ENCODE measurements at regions not wholly inside any gene's neighbourhood (a gene's known extent, or its start where the extent isn't known, plus 50 kb on each side); places are given as distances from the start of the nearest gene placed in this dataset.
A peak's percentile ranks its signal among the peaks of the same experiment; 100 is the strongest.

GRCh38 chr3:10560060-10560861 lies 54.9 kb upstream of the ATP2B2 start:
- H3K27me3 Mint-ChIP-seq (ENCODE audit: unreplicated experiment), result peaks cover 29% of the 10 kb centered on the region
- no peaks in the 10 kb centered on the region for H3K9me3 Mint-ChIP-seq (ENCODE audit: unreplicated experiment)
- H3K4me3 Mint-ChIP-seq (ENCODE audit: unreplicated experiment), result no peak overlapping the region
- no peak overlapping the region for H3K27ac Mint-ChIP-seq (ENCODE audit: unreplicated experiment)
- peaks cover 5% of the 10 kb centered on the region for H3K4me1 Mint-ChIP-seq (ENCODE audit: unreplicated experiment)
- no peaks in the 10 kb centered on the region for H3K36me3 Mint-ChIP-seq (ENCODE audit: unreplicated experiment)
- DNase-seq (ENCODE audit: extremely low spot score, unreplicated experiment), result peak; percentile 63
- TF ChIP-seq CTCF (IDR thresholded peaks at IDR 0.05), result no peak

- Mint-ChIP-seq H3K9me3 (ENCODE audit: unreplicated experiment) (no peaks in the 10 kb centered on the region), H3K27me3 (ENCODE audit: unreplicated experiment) (peaks cover 33% of the 10 kb centered on the region), H3K27ac (ENCODE audit: unreplicated experiment) (no peak overlapping the region), H3K36me3 (ENCODE audit: unreplicated experiment) (no peaks in the 10 kb centered on the region), H3K4me3 (ENCODE audit: unreplicated experiment) (no peak overlapping the region), H3K4me1 (ENCODE audit: unreplicated experiment) (peaks cover 5% of the 10 kb centered on the region)
- TF ChIP-seq CTCF (IDR thresholded peaks at IDR 0.05), result no peak
- DNase-seq (ENCODE audit: extremely low spot score, unreplicated experiment), result no peak
Observed at GRCh38 chr3:10561162-10561945, 56.0 kb upstream of the ATP2B2 start.

GRCh38 chr3:10561946-10562560 lies 56.7 kb upstream of the ATP2B2 start:
- no peaks in the 10 kb centered on the region for H3K9me3 Mint-ChIP-seq (ENCODE audit: unreplicated experiment)
- no peaks in the 10 kb centered on the region for H3K36me3 Mint-ChIP-seq (ENCODE audit: unreplicated experiment)
- no peak for DNase-seq (ENCODE audit: extremely low spot score, unreplicated experiment)
- H3K4me1 Mint-ChIP-seq (ENCODE audit: unreplicated experiment), result peaks cover 5% of the 10 kb centered on the region
- TF ChIP-seq CTCF (IDR thresholded peaks at IDR 0.05), result no peak
- H3K4me3 Mint-ChIP-seq (ENCODE audit: unreplicated experiment), result no peak overlapping the region
- H3K27ac Mint-ChIP-seq (ENCODE audit: unreplicated experiment), result no peak overlapping the region
- H3K27me3 Mint-ChIP-seq (ENCODE audit: unreplicated experiment), result peaks cover 35% of the 10 kb centered on the region

- no peak for TF ChIP-seq CTCF (IDR thresholded peaks at IDR 0.05)
- H3K27ac Mint-ChIP-seq (ENCODE audit: unreplicated experiment), result no peak overlapping the region
- H3K36me3 Mint-ChIP-seq (ENCODE audit: unreplicated experiment), result no peaks in the 10 kb centered on the region
- no peaks in the 10 kb centered on the region for H3K9me3 Mint-ChIP-seq (ENCODE audit: unreplicated experiment)
- DNase-seq (ENCODE audit: extremely low spot score, unreplicated experiment), result no peak
- H3K4me3 Mint-ChIP-seq (ENCODE audit: unreplicated experiment), result no peak overlapping the region
- H3K27me3 Mint-ChIP-seq (ENCODE audit: unreplicated experiment), result peaks cover 35% of the 10 kb centered on the region
- H3K4me1 Mint-ChIP-seq (ENCODE audit: unreplicated experiment), result no peaks in the 10 kb centered on the region
Observed at GRCh38 chr3:10563396-10563795, 58.0 kb upstream of the ATP2B2 start.

GRCh38 chr3:10565814-10566213 lies 60.4 kb upstream of the ATP2B2 start:
- no peak for TF ChIP-seq CTCF (IDR thresholded peaks at IDR 0.05)
- Mint-ChIP-seq H3K9me3 (ENCODE audit: unreplicated experiment) (no peaks in the 10 kb centered on the region), H3K4me3 (ENCODE audit: unreplicated experiment) (no peak overlapping the region), H3K4me1 (ENCODE audit: unreplicated experiment) (no peaks in the 10 kb centered on the region), H3K27ac (ENCODE audit: unreplicated experiment) (no peak overlapping the region), H3K27me3 (ENCODE audit: unreplicated experiment) (peaks cover 33% of the 10 kb centered on the region), H3K36me3 (ENCODE audit: unreplicated experiment) (no peaks in the 10 kb centered on the region)
- DNase-seq (ENCODE audit: extremely low spot score, unreplicated experiment), result no peak

All from osteocyte (in vitro differentiated cells).